Suppressor macrophage (primary cell): ENCODE measurements at regions not wholly inside any gene's neighbourhood (a gene's known extent, or its start where the extent isn't known, plus 50 kb on each side); places are given as distances from the start of the nearest gene placed in this dataset.
"Not testable (repeated sequence)": the region's sequence is repeated elsewhere in the genome, so short reads cannot be mapped to it uniquely, and the experiment has no call there.

Experiments
- DNase-seq, 4 experiments: peaks; one replicate each; pipeline ENCODE4 v3.0.0-alpha.2; 2020 to 2022

GRCh38 chr4:108453366-108453765 is 167.0 kb upstream of the RPL34 start:
- DNase-seq: no peak

- no peak for DNase-seq
Observed at GRCh38 chr4:108450236-108450898, 170.0 kb upstream of the RPL34 start.

- DNase-seq: no peak
Observed at GRCh38 chr4:108449129-108449528, 171.2 kb upstream of the RPL34 start.

GRCh38 chr4:108446556-108446955 is 173.8 kb upstream of the RPL34 start:
- no peak for DNase-seq

GRCh38 chr4:108445716-108446115 is 174.7 kb upstream of the RPL34 start:
- DNase-seq: no peak

GRCh38 chr4:108443585-108443984 is 176.8 kb upstream of the RPL34 start:
- DNase-seq: no peak

- DNase-seq: no peak
Observed at GRCh38 chr4:108433832-108434231, 186.5 kb upstream of the RPL34 start.

- not testable (repeated sequence) for DNase-seq
Observed at GRCh38 chr4:108433394-108433793, 187.0 kb upstream of the RPL34 start.

GRCh38 chr4:108432418-108432817 is 188.0 kb upstream of the RPL34 start:
- no peak for DNase-seq

GRCh38 chr4:108431986-108432385 is 188.4 kb upstream of the RPL34 start:
- DNase-seq: no peak

GRCh38 chr4:108430921-108431320 is 189.5 kb upstream of the RPL34 start:
- no peak for DNase-seq

GRCh38 chr4:108429662-108430061 is 190.7 kb upstream of the RPL34 start:
- DNase-seq: peak in 1 of 4 experiments; percentile 38

- DNase-seq: no peak
Observed at GRCh38 chr4:108428923-108429322, 191.5 kb upstream of the RPL34 start.

GRCh38 chr4:108427946-108428485 is 192.4 kb upstream of the RPL34 start:
- no peak for DNase-seq

- no peak for DNase-seq
Observed at GRCh38 chr4:108426493-108426892, 193.9 kb upstream of the RPL34 start.

GRCh38 chr4:108425988-108426387 is 194.4 kb upstream of the RPL34 start:
- DNase-seq: no peak

- no peak for DNase-seq
Observed at GRCh38 chr4:108417923-108418322, 202.5 kb upstream of the RPL34 start.

GRCh38 chr4:108416831-108417230 is 203.5 kb upstream of the RPL34 start:
- no peak for DNase-seq

- DNase-seq: no peak
Observed at GRCh38 chr4:108415389-108415788, 205.0 kb upstream of the RPL34 start.

GRCh38 chr4:108411836-108412235 is 208.5 kb upstream of the RPL34 start:
- DNase-seq: no peak

- not testable (repeated sequence) for DNase-seq
Observed at GRCh38 chr4:108409691-108410090, 210.7 kb upstream of the RPL34 start.

GRCh38 chr4:108405586-108405985 is 214.8 kb upstream of the RPL34 start:
- DNase-seq: no peak

- no peak for DNase-seq
Observed at GRCh38 chr4:108400309-108400708, 220.1 kb upstream of the RPL34 start.

- DNase-seq: no peak
Observed at GRCh38 chr4:108399610-108400265, 220.6 kb upstream of the RPL34 start.
